Prostate gland (tissue), 2 donors: ENCODE measurements at regions not wholly inside any gene's neighbourhood (a gene's known extent, or its start where the extent isn't known, plus 50 kb on each side); places are given as distances from the start of the nearest gene placed in this dataset.

Experiments
- DNase-seq: peaks from one replicate; pipeline ENCODE4 v3.0.0-alpha.2; 2019; ENCODE audit warnings: low spot score
- H3K27ac ChIP-seq, 2 donors: fragments of 200-600 bp; sonication (generic); 2 replicates each; pipeline ENCODE4 v1.5.1; 2017 to 2019
- H3K27me3 ChIP-seq: fragments of 200-600 bp; sonication (generic); replicated peaks from 2 replicates; pipeline ENCODE4 v1.5.1; 2019; ENCODE audit not compliant: insufficient read depth
- H3K36me3 ChIP-seq, 2 donors: fragments of 200-600 bp; sonication (generic); 1 replicate in 1 of 2; 2 replicates in 1 of 2; pipeline versions ENCODE4 v1.5.1 to v1.8.1; 2017 to 2019
- H3K4me1 ChIP-seq: fragments of 200-600 bp; sonication (generic); replicated peaks from 2 replicates; pipeline ENCODE4 v1.5.1; 2019
- H3K4me3 ChIP-seq, 2 donors: fragments of 200-600 bp; sonication (generic); 2 replicates each; pipeline ENCODE4 v1.5.1; 2017 to 2019
- H3K9me3 ChIP-seq: fragments of 200-600 bp; sonication (generic); 2 replicates; pipeline ENCODE4 v1.5.1; 2017
- POLR2A ChIP-seq: fragments of 450-650 bp; IDR thresholded peaks from one replicate; pipeline ENCODE4 v1.6.1; 2016; ENCODE audit warnings: antibody characterized with exemption, mild to moderate bottlenecking
- POLR2AphosphoS5 ChIP-seq: sonication (generic); formaldehyde crosslinking; IDR thresholded peaks from one replicate; pipeline ENCODE4 v1.6.1; 2017; ENCODE audit warnings: antibody characterized with exemption
- whole genome bisulfite sequencing: methylation state at CpG from one replicate; pipeline ENCODE4 v1.1.5; 2018; 5-methylcytosine and 5-hydroxymethylcytosine counted together
- intact Hi-C: fragments of 100-400 bp; cut with DNase I; formaldehyde crosslinking; loops from one replicate; pipeline ENCODE4 v1.14.2; 2022
- TF ChIP-seq, protein P1 (sequence below), 4 experiments: fragments of 200-600 bp in 2 of 4; fragments of 450-650 bp in 2 of 4; sonication (generic) in 2 of 4; IDR thresholded peaks; 1 replicate in 3 of 4; 2 replicates in 1 of 4; pipeline ENCODE4 v1.5.1; 2016 to 2019; ENCODE audit warnings: antibody characterized with exemption in 4 of 4, mild to moderate bottlenecking in 2 of 4, moderate library complexity in 2 of 4

DNA sequence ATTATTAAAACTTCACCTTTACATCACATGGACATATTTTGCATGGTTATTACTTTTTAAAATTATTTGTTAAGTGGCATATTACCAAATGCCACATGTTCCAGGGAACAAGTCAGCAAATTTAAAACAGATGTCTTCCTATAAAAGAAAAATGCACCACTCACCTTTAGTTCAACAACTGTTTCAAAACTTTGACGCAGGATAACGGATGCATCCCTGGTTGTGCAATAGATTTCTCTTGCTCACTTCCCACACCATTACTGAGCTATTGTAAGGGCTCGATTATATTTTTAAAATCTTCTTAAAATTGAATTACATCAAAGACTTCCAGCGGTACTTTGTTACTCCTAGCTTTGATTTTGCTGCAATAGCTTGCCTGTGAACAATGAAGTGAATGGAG is 93.0 kb upstream of the ARHGAP24 start:
- H3K27me3 ChIP-seq, result no peaks in the 10 kb centered on the region
- DNase-seq, result no peak
- H3K4me1 ChIP-seq, result no peaks in the 10 kb centered on the region
- WGBS, result 85% methylated on average over 4 of the region's 4 CpGs
- TF ChIP-seq, protein P1, sequence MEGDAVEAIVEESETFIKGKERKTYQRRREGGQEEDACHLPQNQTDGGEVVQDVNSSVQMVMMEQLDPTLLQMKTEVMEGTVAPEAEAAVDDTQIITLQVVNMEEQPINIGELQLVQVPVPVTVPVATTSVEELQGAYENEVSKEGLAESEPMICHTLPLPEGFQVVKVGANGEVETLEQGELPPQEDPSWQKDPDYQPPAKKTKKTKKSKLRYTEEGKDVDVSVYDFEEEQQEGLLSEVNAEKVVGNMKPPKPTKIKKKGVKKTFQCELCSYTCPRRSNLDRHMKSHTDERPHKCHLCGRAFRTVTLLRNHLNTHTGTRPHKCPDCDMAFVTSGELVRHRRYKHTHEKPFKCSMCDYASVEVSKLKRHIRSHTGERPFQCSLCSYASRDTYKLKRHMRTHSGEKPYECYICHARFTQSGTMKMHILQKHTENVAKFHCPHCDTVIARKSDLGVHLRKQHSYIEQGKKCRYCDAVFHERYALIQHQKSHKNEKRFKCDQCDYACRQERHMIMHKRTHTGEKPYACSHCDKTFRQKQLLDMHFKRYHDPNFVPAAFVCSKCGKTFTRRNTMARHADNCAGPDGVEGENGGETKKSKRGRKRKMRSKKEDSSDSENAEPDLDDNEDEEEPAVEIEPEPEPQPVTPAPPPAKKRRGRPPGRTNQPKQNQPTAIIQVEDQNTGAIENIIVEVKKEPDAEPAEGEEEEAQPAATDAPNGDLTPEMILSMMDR (IDR thresholded peaks at IDR 0.05), result no peak
- TF ChIP-seq POLR2AphosphoS5 (no peak), POLR2A (no peak)
- H3K9me3 ChIP-seq, result no peaks in the 10 kb centered on the region
- no peaks in the 10 kb centered on the region for H3K36me3 ChIP-seq
- H3K27ac ChIP-seq, result no peak overlapping the region
- intact Hi-C loops, result no loop called here
- H3K4me3 ChIP-seq, result no peak overlapping the region

DNA sequence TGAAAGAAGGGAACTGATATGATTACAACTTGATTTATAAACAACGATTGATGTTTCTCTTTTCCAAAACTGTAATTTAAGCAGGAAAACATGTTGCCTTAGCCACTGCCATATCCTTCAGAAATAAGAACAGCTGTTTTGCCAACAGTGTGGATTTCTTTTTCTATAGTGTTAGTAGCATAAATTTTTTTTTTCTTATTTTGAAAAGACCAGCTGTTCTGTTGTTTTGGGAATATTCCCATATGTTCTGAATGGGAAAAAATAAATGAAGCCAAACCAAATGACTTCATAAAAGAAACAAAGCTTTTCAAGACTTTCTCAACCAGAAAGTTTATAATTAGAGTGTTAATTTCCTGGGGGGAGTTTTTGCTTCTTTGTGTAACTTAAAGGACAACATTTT is 83.9 kb upstream of the ARHGAP24 start:
- no peaks in the 10 kb centered on the region for H3K9me3 ChIP-seq
- H3K4me3 ChIP-seq, result no peak overlapping the region
- H3K36me3 ChIP-seq, result no peaks in the 10 kb centered on the region
- H3K27ac ChIP-seq, result no peak overlapping the region
- H3K4me1 ChIP-seq, result no peaks in the 10 kb centered on the region
- intact Hi-C loops, result no loop called here
- 62% methylated on average over 1 of the region's 1 CpG for WGBS
- DNase-seq, result no peak
- H3K27me3 ChIP-seq, result no peaks in the 10 kb centered on the region
- no peak for TF ChIP-seq POLR2AphosphoS5
- no peak for TF ChIP-seq POLR2A
- TF ChIP-seq, protein P1 (IDR thresholded peaks at IDR 0.05), result no peak

DNA sequence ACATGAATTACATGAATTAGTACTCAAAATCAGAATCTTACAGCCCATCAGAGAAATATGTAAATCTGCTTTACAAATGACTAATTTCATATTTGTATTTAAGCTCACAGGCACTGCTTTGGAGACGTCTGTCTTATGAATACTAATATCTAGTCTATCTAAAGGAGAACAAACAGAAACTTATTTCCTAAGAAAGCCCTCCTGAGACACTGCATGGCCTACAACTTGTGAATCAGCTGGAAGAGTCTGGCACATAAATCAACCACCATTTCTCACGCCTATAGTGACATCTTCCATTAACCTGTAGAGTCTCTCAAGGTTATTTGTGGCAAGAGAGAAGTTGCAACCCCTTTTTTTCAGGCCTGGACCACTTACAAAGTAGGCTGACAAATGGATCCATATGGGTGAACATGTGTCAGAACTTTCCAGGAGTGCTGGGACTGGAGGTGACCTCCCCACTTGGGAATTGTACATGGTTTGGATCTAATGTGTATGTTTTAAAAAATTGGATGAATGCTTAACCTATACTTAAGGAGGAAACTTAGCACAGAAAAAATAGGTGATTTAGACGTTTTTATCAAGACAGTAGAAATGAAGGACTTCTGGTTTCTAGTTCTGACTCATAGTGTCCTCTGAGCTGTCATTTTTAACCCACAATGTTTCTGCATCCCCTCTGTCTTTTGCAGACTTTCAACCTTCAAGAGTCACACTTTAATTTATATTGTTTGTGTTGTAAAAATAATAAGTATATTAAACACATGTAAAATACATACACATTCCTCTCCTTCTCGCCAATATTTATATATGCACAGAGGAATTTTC is 83.2 kb upstream of the ARHGAP24 start:
- no peaks in the 10 kb centered on the region for H3K4me1 ChIP-seq
- intact Hi-C loops, result no loop called here
- H3K27ac ChIP-seq, result no peak overlapping the region
- no peaks in the 10 kb centered on the region for H3K27me3 ChIP-seq
- H3K36me3 ChIP-seq, result no peaks in the 10 kb centered on the region
- H3K9me3 ChIP-seq, result no peaks in the 10 kb centered on the region
- TF ChIP-seq POLR2AphosphoS5 (no peak), POLR2A (no peak)
- TF ChIP-seq, protein P1 (IDR thresholded peaks at IDR 0.05), result no peak
- H3K4me3 ChIP-seq, result no peak overlapping the region
- no peak for DNase-seq
- 61% methylated on average over 4 of the region's 4 CpGs for WGBS

DNA sequence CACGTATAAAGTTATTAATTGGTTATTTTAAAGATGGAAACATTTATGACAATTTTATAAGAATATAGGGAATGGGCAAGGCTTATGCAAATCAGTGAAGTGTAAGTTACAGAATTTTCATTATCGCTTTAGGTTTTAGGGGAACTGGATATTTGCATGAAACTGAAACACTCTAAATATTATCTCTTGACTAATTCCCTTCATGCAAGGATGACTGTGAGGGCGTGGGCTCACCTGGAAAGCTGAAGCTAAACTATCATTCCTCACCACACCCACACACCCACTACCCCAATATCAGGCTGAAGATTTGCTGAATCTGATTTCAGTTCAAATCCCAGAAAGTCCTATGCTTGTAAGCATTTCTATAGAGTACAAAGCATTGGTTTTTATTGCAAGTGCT is 81.7 kb upstream of the ARHGAP24 start:
- no peaks in the 10 kb centered on the region for H3K9me3 ChIP-seq
- WGBS, result 80% methylated on average over 3 of the region's 3 CpGs
- H3K27ac ChIP-seq, result no peak overlapping the region
- intact Hi-C loops, result no loop called here
- no peaks in the 10 kb centered on the region for H3K36me3 ChIP-seq
- TF ChIP-seq, protein P1 (IDR thresholded peaks at IDR 0.05), result no peak
- TF ChIP-seq POLR2AphosphoS5, result no peak
- TF ChIP-seq POLR2A, result no peak
- no peak for DNase-seq
- no peaks in the 10 kb centered on the region for H3K4me1 ChIP-seq
- H3K27me3 ChIP-seq, result no peaks in the 10 kb centered on the region
- H3K4me3 ChIP-seq, result no peak overlapping the region

DNA sequence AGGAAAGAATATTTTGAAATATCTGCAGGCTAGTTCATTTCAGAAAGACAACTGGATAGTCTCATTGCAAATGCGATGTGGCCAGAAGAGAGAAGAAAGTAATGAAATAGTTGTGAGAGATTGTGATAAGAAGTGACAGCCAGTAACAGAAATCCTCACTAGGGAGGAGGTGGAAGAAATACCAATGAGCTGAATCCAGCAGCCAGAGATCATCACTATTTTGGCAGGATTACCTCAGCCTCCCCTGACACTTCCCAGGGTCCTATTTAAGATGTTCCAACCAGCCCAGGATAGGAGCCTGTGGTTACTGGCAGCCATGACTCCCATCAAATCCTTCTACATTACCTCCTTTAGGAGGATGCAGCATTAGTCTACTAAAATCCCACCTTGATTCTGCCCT is 76.7 kb upstream of the ARHGAP24 start:
- Histone ChIP-seq H3K27ac (no peak overlapping the region), H3K36me3 (no peaks in the 10 kb centered on the region), H3K9me3 (no peaks in the 10 kb centered on the region), H3K4me1 (no peaks in the 10 kb centered on the region), H3K4me3 (no peak overlapping the region), H3K27me3 (no peaks in the 10 kb centered on the region)
- no peak for DNase-seq
- 67% methylated on average over 1 of the region's 1 CpG for WGBS
- TF ChIP-seq, protein P1 (IDR thresholded peaks at IDR 0.05), result no peak
- TF ChIP-seq POLR2A, result no peak
- TF ChIP-seq POLR2AphosphoS5, result no peak
- intact Hi-C loops, result no loop called here
